ENCODE measurements at regions not wholly inside any gene's neighbourhood (a gene's known extent, or its start where the extent isn't known, plus 50 kb on each side); places are given as distances from the start of the nearest gene placed in this dataset.

DNA sequence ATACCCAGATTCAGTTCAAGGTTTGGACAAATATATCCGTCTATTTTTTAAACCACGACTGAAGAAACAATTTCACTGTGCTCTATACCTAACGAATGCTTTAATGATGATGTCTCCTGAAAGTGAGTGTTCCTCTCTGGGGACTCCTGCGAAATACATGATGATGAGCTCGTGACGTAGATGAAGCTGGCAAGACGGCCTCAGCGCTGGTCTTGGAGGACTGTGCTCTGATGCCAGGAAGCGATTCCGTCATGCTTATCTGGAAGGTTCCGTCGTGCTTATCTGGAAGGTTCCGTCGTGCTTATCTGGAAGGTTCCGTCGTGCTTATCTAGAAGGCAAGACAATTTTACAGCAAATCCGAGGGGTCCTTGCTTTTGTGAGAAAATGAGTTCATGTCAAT, 250.8 kb upstream of the IRX2 start:
- DNase-seq: no peak

GRCh38 chr5:3000631-3001030, 249.2 kb upstream of the IRX2 start:
- no peak for DNase-seq

- DNase-seq: no peak
Measured at GRCh38 chr5:2999926-3000325, 248.4 kb upstream of the IRX2 start.

DNA sequence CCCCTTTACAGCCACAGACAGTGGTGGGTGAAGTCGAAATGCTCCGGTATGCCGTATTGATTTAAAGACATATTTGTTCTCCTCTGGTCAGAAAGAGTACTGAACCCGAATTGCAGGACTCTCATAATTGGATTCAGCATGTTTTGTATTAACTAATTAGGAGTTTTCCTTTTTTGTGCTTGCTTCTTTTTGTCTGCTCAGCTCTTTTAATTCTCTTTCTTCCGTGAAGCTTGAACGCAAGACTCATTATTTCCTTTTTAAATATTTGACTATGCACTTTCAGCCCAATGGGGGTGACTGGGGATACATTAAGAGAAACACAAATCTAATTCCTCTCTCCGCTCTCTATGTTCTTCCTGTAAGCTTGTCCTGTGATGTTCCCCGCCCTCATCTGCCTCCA, 246.6 kb upstream of the IRX2 start:
- DNase-seq: no peak

- no peak for DNase-seq
Measured at GRCh38 chr5:2997179-2997578, 245.7 kb upstream of the IRX2 start.

DNA sequence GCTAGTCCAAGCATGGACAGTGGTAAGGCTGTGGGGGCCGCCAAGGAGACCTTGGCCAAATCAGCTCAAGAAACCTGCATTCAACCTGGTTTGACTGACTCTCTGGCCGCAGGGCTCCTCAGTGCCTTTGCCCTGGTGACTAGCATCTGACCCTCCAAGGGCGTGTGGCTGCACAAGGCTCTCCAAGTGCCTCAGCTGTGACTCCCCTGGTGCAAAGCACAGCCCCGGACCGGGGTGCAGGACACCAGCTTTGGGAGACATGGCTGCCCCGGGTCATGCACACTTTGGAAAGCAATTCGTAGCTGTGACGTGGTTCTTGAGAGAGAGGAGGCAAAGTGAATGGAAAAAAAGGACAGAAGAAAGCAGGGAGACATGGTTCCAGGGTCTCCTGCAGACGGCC, 245.2 kb upstream of the IRX2 start:
- DNase-seq: no peak

DNA sequence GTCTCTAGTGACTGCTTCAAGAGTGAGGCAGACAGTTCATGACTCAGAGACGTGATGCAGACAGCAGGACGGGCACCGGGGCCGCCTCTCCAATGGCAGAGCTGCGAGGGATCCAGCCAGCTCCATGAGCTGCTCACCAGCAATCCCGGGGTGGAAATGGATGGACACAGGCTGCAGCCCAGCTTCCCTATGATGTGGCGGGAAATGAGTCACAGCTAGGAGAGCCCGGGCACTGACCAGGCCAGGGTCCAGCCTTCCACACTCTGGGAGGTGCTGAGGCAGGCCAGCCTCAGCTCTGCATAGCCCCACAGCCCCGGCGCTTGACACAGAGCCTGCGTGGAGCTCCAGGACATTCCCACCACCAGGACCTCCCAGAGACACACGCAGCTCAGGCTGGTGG, 244.8 kb upstream of the IRX2 start:
- DNase-seq: no peak

DNA sequence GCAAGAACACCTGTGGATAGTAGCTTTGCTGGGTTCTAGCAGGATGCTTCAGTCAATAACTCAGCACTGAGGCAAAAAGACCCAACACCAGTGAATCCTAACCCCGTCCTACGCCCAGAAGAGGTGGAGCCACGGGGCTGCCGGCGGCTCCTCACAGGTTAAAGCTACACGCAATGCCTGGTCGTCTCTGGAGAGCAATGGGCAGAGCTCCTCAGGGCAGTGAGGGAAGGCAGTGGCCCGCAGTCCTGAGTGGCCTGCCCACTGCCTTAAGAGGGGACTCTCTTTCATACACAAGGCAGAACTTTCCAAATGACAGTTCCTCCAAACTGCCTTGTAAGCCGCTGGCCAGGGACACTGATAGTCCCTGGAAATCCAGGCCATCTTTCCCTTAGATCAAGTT, 244.2 kb upstream of the IRX2 start:
- no peak for DNase-seq

DNA sequence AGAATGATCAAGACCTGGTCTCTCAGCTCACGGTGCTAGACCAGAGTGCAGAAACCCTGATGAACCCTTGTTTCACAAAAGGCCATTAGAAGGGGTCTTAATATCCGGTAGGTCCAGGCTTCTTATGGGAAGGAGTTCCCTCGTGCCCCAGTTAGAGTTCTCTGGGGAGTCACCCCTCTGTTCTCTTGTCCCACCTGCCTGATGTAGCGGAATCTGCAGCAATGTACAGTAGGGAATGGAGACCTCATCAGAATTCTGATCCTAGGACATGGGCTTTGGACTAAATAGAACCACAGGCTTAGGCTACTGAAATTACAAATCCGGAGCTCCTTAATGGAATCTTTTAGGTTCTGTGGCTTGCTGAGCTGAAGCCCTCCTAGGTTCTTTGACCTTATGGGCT, 243.6 kb upstream of the IRX2 start:
- DNase-seq: no peak

DNA sequence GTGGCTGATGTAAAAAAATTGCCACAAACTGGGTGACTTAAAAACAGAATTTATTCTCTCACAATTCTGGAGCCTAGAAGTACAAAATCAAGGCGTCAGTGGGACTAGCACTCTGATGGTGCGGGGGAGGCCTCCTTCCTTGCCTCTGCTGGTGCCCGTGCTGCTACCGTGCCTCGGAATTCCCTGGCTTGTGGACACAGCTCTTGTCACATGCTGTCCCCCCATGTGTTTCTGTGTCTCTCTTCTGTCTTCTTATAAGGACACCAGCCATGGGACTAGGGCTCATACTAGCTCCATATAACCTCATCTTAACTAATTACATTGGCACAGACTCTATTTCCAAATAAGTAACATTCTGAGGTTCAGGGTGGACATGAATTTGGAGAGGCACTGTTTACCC, 242.3 kb upstream of the IRX2 start:
- no peak for DNase-seq

DNA sequence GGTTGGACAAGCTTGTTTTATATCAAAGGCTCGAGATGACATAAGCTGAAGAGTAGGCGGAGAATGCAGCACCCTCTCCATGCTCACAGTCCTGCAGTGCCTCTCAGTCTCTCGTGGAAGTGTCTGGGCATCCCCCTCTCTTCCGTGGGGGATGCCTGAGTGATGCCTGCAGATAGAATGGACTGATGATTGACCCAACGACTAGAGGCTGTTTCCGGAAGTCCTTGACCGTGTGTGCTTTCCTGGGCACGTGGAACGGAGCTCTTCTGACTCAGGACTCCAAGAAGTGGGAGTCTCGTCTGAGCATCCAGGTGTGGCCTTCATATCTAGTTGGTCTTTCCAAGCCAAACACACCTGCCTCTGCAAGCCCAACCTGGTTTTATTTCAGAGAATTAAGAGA, 241.8 kb upstream of the IRX2 start:
- no peak for DNase-seq

- no peak for DNase-seq
Measured at GRCh38 chr5:2992806-2993205, 241.3 kb upstream of the IRX2 start.

DNA sequence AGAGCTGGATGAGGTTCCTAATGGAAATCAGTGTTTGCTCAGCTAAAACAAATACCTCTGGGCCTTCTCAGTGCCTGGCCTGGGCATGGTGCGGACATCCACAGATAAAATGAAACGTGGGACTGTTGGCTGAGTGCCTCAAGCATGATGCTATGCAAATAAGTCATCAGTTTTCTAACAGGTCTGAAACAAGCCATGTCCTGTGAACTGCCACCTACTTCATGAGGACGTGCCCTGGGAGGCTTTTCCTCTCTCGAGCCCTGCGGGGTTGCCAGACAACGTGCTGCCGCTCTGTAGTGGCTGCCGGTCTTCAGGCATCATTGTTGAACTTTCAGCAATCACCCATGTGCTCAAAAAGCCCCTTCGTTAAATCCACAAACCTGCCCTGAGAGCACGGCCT, 240.4 kb upstream of the IRX2 start:
- no peak for DNase-seq

DNA sequence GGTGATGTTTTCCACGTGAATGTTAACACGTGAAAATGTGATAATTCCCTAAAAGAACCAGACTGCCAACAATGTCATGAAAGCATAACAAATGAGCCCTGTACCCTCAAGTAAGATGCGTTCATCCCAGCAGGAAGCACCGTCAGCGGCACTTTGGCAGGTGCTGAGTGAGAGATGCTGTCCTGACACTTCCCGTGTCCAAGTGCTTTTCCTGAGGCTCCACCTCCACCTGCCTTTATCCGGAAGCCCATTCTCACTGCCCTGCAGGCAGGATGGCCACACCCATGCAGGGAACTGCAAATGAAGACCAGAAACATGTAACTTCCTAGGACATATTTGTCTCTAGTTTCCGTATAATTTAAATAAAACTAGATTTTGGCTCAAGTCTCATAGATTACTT, 238.0 kb upstream of the IRX2 start:
- no peak for DNase-seq

GRCh38 chr5:2986301-2986700, 234.8 kb upstream of the IRX2 start:
- no peak for DNase-seq

GRCh38 chr5:2985718-2986117, 234.2 kb upstream of the IRX2 start:
- no peak for DNase-seq

DNA sequence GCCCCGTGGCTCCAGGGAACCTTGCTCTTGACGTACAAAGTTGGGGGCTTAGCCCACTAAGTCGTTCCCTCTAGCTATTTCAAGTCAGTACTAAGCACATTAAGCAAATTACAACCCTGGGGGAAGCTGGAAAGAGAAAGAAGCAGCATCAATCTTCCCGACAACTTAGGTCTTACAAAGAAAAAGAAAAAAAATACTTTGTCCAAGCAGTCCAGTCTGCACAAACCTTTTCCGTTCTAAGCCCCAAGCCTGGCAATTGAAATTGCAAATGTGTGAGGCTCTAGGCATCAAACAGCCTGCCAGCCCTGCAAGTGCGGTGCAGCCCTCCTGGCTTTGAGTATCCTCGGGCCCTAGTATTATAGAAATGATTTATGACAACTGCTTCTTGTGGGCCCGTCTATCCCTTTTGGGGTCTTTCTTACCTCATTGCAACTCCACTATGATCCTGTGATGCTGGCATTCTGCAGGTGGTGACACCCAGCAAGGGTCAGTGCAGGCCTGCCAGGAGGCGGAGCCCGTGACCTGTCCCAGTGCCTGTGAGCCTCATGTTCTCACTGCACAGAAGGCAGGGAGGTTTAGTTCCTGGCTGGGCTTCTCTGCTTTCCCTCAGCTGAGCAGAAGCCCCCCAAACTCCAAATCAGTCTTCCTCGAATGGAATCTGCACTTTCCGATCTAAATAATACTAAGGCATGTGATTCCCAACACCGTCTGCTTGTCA, 232.3 kb upstream of the IRX2 start:
- no peak for DNase-seq

DNA sequence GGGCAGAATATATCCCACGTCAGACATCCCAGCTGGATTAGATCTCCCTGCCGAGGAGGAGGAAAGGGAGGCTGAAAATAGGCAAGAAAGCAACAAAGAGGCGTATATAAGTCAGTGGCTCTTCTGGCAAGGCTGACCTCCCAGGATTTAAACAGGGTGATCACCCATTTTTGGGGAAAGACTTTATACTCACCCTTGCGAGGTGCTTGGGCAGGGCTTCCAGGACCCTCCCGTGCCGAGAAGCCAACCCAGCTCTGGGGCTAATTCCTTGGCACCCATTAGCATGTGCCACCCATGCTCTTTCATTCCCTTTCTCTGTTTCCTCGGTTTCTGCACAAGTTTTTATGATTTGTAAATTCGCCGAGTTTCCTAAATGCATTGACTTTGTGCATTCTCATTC, 230.2 kb upstream of the IRX2 start:
- no peak for DNase-seq

DNA sequence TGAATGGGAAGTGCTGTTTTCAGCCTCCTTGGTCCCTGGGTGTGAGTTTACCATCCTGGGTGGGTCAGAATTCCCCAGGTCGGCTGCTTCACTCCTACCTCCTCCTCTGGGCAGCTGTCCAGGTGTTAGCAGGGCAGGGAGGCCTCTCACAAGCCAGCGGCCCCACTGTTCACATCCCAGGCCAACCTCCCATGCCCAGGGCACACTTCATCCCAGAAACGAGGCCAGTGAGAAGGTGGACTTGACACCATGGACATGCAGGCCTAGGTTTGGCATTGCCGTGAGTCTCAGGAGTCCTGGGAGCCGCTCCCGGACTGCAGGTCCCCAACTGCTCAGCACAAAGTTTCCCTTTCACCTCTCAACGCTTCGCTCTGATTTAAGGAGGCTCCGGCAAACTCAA, 229.6 kb upstream of the IRX2 start:
- no peak for DNase-seq

- no peak for DNase-seq
Measured at GRCh38 chr5:2960294-2960693, 208.8 kb upstream of the IRX2 start.

GRCh38 chr5:2958976-2959375, 207.5 kb upstream of the IRX2 start:
- DNase-seq: no peak

DNA sequence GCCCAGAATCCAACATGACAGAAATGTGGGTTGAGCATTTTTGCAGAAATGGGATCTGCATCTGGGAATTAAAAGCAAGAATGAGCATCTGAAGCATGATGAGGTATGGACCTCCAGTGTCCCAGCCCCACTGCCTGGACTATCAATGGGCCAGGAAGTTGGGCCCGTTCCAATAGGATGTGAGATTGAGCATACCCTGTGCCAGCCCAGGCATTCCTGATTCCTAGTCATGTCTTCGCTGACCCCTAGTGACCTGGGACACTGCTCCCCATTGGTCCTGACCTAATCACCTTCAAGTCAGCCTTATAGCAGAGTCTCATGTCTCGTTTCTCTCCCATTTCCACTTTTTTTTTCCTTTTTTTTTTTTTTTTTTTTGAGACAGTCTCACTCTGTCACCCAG, 197.4 kb upstream of the IRX2 start:
- DNase-seq: no peak

- no peak for DNase-seq
Measured at GRCh38 chr5:2946315-2946714, 194.8 kb upstream of the IRX2 start.

- no peak for DNase-seq
Measured at GRCh38 chr5:2936413-2936812, 184.9 kb upstream of the IRX2 start.

DNA sequence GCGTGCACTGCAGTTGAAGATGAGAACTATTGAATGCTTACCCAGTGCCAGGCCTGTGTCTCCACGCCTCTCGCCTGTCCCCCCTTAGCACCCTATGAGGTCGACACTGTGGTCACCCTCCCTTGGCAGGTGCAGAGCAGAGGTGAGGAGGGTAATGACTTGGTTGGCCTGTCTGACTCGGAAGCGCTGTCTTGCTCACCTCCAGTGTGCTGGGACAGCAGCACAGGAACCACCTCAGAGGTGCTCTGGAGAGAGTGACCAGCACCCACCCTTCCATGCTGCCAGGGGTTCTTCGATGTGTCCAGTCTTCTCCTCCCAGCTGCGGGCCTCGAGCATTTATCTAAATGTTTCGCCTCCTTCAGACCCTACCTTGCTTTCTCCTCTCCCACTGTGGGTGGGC, 178.3 kb upstream of the IRX2 start:
- DNase-seq: no peak

GRCh38 chr5:2921651-2922050, 170.2 kb upstream of the IRX2 start:
- DNase-seq: no peak

All from NCI-H1417 treated with DMSO at 0.1 percent for 48 hours (cell line).